Testis (tissue), 2 donors: ENCODE measurements at regions not wholly inside any gene's neighbourhood (a gene's known extent, or its start where the extent isn't known, plus 50 kb on each side); places are given as distances from the start of the nearest gene placed in this dataset.
A peak's percentile ranks its signal among the peaks of the same experiment; 100 is the strongest.
"Not testable (repeated sequence)": the region's sequence is repeated elsewhere in the genome, so short reads cannot be mapped to it uniquely, and the experiment has no call there.

Experiments used
- DNase-seq: peaks from one replicate; pipeline ENCODE4 v3.0.0-alpha.2; 2019
- H3K27ac ChIP-seq, 2 donors: fragments of 200-600 bp; sonication (generic); one replicate each; pipeline ENCODE4 v1.5.1; 2019
- H3K27me3 ChIP-seq: fragments of 200-600 bp; sonication (generic); one replicate; pipeline ENCODE4 v1.5.1; 2019
- H3K36me3 ChIP-seq: fragments of 200-600 bp; sonication (generic); one replicate; pipeline ENCODE4 v1.5.1; 2017; ENCODE audit warnings: low read depth; ENCODE audit errors: missing control alignments
- H3K4me1 ChIP-seq: fragments of 200-600 bp; sonication (generic); one replicate; pipeline ENCODE4 v1.5.1; 2019
- H3K4me3 ChIP-seq, 2 donors: fragments of 200-600 bp; sonication (generic); one replicate each; pipeline ENCODE4 v1.5.1; 2017 to 2019
- H3K9me3 ChIP-seq: fragments of 200-600 bp; sonication (generic); one replicate; pipeline ENCODE4 v1.5.1; 2017
- CTCF ChIP-seq, 3 experiments: fragments of 450-650 bp in 2 of 3; fragments of 200-600 bp in 1 of 3; sonication (generic) in 1 of 3; IDR thresholded peaks; one replicate each; pipeline ENCODE4 v1.5.1; 2016 to 2019; ENCODE audit warnings: antibody characterized with exemption in 3 of 3, mild to moderate bottlenecking in 2 of 3, moderate library complexity in 1 of 3
- POLR2A ChIP-seq: fragments of 450-650 bp; IDR thresholded peaks from one replicate; pipeline ENCODE4 v1.6.1; 2017; ENCODE audit warnings: antibody characterized with exemption, mild to moderate bottlenecking, moderate library complexity
- WGBS, 2 donors: methylation state at CpG; one replicate each; pipeline ENCODE4 v1.1.5; 2018; 5-methylcytosine and 5-hydroxymethylcytosine counted together
- intact Hi-C: fragments of 100-400 bp; cut with DNase I; formaldehyde crosslinking; loops from one replicate; pipeline ENCODE4 v1.15.1; 2023; ENCODE audit warnings: low total_unique reads

GRCh38 chr7:89618274-89618673 lies 536.0 kb upstream of the STEAP1 start:
- no peak overlapping the region for H3K4me3 ChIP-seq
- TF ChIP-seq POLR2A (no peak), CTCF (IDR thresholded peaks at IDR 0.05) (no peak)
- no peaks in the 10 kb centered on the region for H3K9me3 ChIP-seq
- DNase-seq: no peak
- no peaks in the 10 kb centered on the region for H3K27me3 ChIP-seq
- 49 to 62% methylated on average over 3 of the region's 3 CpGs for WGBS, 2 donors
- H3K4me1 ChIP-seq: peaks cover 3% of the 10 kb centered on the region
- no peaks in the 10 kb centered on the region for H3K36me3 ChIP-seq
- intact Hi-C loops: no loop called here
- H3K27ac ChIP-seq: no peak overlapping the region

GRCh38 chr7:89621925-89622641 lies 532.2 kb upstream of the STEAP1 start:
- H3K27me3 ChIP-seq: no peaks in the 10 kb centered on the region
- no peak overlapping the region for H3K27ac ChIP-seq
- no peak overlapping the region for H3K4me3 ChIP-seq
- no peak for TF ChIP-seq CTCF (IDR thresholded peaks at IDR 0.05)
- TF ChIP-seq POLR2A: no peak
- H3K4me1 ChIP-seq: peaks cover 3% of the 10 kb centered on the region
- H3K36me3 ChIP-seq: no peaks in the 10 kb centered on the region
- intact Hi-C loops: no loop called here
- H3K9me3 ChIP-seq: no peaks in the 10 kb centered on the region
- 95 to 100% methylated on average over 1 to 4 of the region's 4 CpGs for WGBS, 2 donors
- no peak for DNase-seq

- Histone ChIP-seq H3K9me3 (no peaks in the 10 kb centered on the region), H3K4me3 (no peak overlapping the region), H3K27me3 (no peaks in the 10 kb centered on the region), H3K36me3 (no peaks in the 10 kb centered on the region), H3K27ac (no peak overlapping the region), H3K4me1 (peaks cover 2% of the 10 kb centered on the region)
- TF ChIP-seq CTCF (IDR thresholded peaks at IDR 0.05): peak; percentile 41 to 65 (median 62)
- no peak for TF ChIP-seq POLR2A
- peak; percentile 53 for DNase-seq
- WGBS, 2 donors: 26 to 38% methylated on average over 1 of the region's 1 CpG
- intact Hi-C loops: no loop called here
These were observed 531.1 kb upstream of the STEAP1 start for GRCh38 chr7:89623018-89623672.

- intact Hi-C loops, H3K4me1 ChIP-seq, H3K27me3 ChIP-seq, H3K4me3 ChIP-seq, H3K9me3 ChIP-seq, H3K27ac ChIP-seq, H3K36me3 ChIP-seq, DNase-seq: not testable (repeated sequence)
- 56 to 73% methylated on average over 5 of the region's 5 CpGs for WGBS, 2 donors
These were observed 530.1 kb upstream of the STEAP1 start for GRCh38 chr7:89624155-89624554.

- Histone ChIP-seq H3K4me3 (no peak overlapping the region), H3K9me3 (no peaks in the 10 kb centered on the region), H3K27ac (no peak overlapping the region), H3K4me1 (no peaks in the 10 kb centered on the region), H3K27me3 (no peaks in the 10 kb centered on the region), H3K36me3 (no peaks in the 10 kb centered on the region)
- intact Hi-C loops: no loop called here
- no peak for DNase-seq
- no peak for TF ChIP-seq CTCF (IDR thresholded peaks at IDR 0.05)
- no peak for TF ChIP-seq POLR2A
- 89 to 93% methylated on average over 3 of the region's 3 CpGs for WGBS, 2 donors
These were observed 505.8 kb upstream of the STEAP1 start for GRCh38 chr7:89648509-89648908.
